Thyroid gland (tissue), 4 donors: ENCODE measurements at regions not wholly inside any gene's neighbourhood (a gene's known extent, or its start where the extent isn't known, plus 50 kb on each side); places are given as distances from the start of the nearest gene placed in this dataset.

ENCODE experiments used
- DNase-seq, 2 donors: peaks; one replicate each; pipeline ENCODE4 v3.0.0-alpha.2; 2019
- H3K27ac ChIP-seq, 3 donors: fragments of 200-600 bp; sonication (generic); 1 replicate in 2 of 3; 2 replicates in 1 of 3; pipeline ENCODE4 v1.5.1; 2016 to 2019; ENCODE audit warnings: mild to moderate bottlenecking in 1 of 3, moderate library complexity in 1 of 3
- H3K27me3 ChIP-seq: fragments of 200-600 bp; sonication (generic); one replicate; pipeline ENCODE4 v1.5.1; 2019
- H3K36me3 ChIP-seq, 2 donors: fragments of 200-600 bp; sonication (generic); one replicate each; pipeline ENCODE4 v1.5.1; 2016 to 2019
- H3K4me1 ChIP-seq, 2 donors: fragments of 200-600 bp; sonication (generic); one replicate each; pipeline ENCODE4 v1.5.1; 2017 to 2019
- H3K4me3 ChIP-seq, 3 donors: fragments of 200-600 bp; sonication (generic); replicated peaks in 1 of 3; 1 replicate in 2 of 3; 2 replicates in 1 of 3; pipeline ENCODE4 v1.5.1; 2016; ENCODE audit warnings: mild to moderate bottlenecking in 1 of 3
- H3K9me3 ChIP-seq: fragments of 200-600 bp; sonication (generic); one replicate; pipeline ENCODE4 v1.5.1; 2017
- POLR2A ChIP-seq, 2 donors: fragments of 450-650 bp; IDR thresholded peaks; one replicate each; pipeline ENCODE4 v1.6.1; 2017; ENCODE audit warnings: antibody characterized with exemption in 2 of 2, mild to moderate bottlenecking in 2 of 2, moderate library complexity in 1 of 2
- WGBS, 2 donors: methylation state at CpG; one replicate each; pipeline ENCODE4 v1.1.5; 2017; 5-methylcytosine and 5-hydroxymethylcytosine counted together
- intact Hi-C: fragments of 100-400 bp; cut with DNase I; formaldehyde crosslinking; loops from one replicate; pipeline ENCODE4 v1.15.1; 2023
- TF ChIP-seq, protein P1 (sequence below), 6 experiments: fragments of 200-600 bp in 3 of 6; fragments of 450-650 bp in 3 of 6; sonication (generic) in 3 of 6; IDR thresholded peaks; one replicate each; pipeline ENCODE4 v1.5.1; 2016 to 2019; ENCODE audit warnings: antibody characterized with exemption in 6 of 6, mild to moderate bottlenecking in 2 of 6, inconsistent platforms in 1 of 6, moderate library complexity in 1 of 6

DNA sequence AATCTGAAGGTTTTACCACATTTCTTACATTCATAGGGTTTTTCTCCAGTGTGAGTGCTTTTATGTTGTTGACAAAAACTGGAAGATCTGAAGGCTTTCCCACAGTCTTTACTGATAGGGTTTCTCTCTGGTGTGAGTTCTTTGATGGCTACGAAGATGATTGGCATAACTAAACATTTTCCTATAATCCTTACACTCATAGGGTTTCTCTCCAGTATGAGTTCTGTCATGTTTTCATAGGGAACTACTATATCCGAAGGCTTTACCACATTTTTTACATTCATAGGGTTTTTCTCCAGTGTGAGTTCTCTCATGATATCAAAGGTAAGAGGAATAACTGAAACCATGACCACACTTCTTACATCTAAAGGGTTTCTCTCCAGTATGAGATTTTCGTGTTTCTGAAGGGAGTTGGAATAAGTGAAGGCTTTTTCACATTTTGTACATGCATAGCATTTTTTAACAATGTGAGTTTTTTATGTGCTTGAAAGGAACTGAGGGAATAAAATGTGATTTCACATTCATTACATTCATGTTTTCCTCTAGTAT is 1987.7 kb downstream of the TP53TG3F start:
- intact Hi-C loops: no loop called here
- Histone ChIP-seq H3K27ac (no peak overlapping the region), H3K4me1 (no peaks in the 10 kb centered on the region), H3K36me3 (no peaks in the 10 kb centered on the region), H3K9me3 (no peaks in the 10 kb centered on the region), H3K4me3 (no peak overlapping the region), H3K27me3 (no peaks in the 10 kb centered on the region)
- TF ChIP-seq, protein P1, sequence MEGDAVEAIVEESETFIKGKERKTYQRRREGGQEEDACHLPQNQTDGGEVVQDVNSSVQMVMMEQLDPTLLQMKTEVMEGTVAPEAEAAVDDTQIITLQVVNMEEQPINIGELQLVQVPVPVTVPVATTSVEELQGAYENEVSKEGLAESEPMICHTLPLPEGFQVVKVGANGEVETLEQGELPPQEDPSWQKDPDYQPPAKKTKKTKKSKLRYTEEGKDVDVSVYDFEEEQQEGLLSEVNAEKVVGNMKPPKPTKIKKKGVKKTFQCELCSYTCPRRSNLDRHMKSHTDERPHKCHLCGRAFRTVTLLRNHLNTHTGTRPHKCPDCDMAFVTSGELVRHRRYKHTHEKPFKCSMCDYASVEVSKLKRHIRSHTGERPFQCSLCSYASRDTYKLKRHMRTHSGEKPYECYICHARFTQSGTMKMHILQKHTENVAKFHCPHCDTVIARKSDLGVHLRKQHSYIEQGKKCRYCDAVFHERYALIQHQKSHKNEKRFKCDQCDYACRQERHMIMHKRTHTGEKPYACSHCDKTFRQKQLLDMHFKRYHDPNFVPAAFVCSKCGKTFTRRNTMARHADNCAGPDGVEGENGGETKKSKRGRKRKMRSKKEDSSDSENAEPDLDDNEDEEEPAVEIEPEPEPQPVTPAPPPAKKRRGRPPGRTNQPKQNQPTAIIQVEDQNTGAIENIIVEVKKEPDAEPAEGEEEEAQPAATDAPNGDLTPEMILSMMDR (IDR thresholded peaks at IDR 0.05): no peak
- no peak for TF ChIP-seq POLR2A (IDR thresholded peaks at IDR 0.05)
- DNase-seq: no peak
- 33 to 34% methylated on average over 3 of the region's 3 CpGs for WGBS, 2 donors

DNA sequence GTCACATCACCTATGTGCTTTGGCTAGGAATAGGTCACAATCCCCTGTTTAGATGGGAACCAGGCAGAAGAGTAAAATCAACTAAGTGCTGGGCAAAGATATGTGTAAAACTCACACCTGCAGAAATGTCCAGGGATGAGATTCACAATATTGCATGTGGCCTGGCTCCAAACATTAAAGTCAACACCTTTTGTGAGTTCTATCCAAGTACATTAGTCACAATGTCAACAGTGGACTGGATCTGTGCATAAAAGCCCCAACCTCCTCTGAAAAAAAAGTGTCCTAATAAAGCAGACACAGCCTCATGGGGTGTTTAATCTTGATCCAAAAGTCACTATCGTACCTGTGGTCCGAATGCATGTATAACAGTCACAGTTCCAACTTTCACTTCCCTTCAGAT is 1990.3 kb downstream of the TP53TG3F start:
- no peak for TF ChIP-seq POLR2A (IDR thresholded peaks at IDR 0.05)
- TF ChIP-seq, protein P1 (IDR thresholded peaks at IDR 0.05): no peak
- Histone ChIP-seq H3K36me3 (no peaks in the 10 kb centered on the region), H3K4me1 (no peaks in the 10 kb centered on the region), H3K27me3 (no peaks in the 10 kb centered on the region), H3K27ac (no peak overlapping the region), H3K4me3 (no peak overlapping the region), H3K9me3 (no peaks in the 10 kb centered on the region)
- intact Hi-C loops: no loop called here
- 63 to 72% methylated on average over 2 of the region's 2 CpGs for WGBS, 2 donors
- no peak for DNase-seq

DNA sequence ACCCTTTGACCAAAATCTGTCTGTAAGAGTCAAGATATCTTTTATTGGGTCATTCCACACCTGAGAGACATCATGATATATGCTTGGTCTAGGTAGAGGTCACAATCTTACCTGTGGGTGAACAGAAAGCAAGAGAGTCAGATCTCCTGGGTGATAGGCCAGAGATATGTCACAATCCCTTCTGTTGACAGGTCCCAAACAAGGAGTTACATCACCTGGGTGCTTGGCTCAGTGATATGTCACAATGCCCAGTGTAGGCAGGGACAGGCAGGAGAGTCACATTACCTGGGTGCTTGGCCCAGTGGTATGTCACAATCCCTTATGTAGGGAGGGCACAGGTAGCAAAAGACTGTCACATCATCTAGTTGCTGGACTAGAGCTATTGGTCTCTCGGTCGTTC is 1991.2 kb downstream of the TP53TG3F start:
- Histone ChIP-seq H3K36me3 (no peaks in the 10 kb centered on the region), H3K27me3 (no peaks in the 10 kb centered on the region), H3K9me3 (no peaks in the 10 kb centered on the region), H3K4me3 (no peak overlapping the region), H3K27ac (no peak overlapping the region), H3K4me1 (no peaks in the 10 kb centered on the region)
- WGBS, 2 donors: 64 to 71% methylated on average over 2 of the region's 2 CpGs
- TF ChIP-seq, protein P1 (IDR thresholded peaks at IDR 0.05): no peak
- no peak for TF ChIP-seq POLR2A (IDR thresholded peaks at IDR 0.05)
- DNase-seq: no peak
- intact Hi-C loops: no loop called here

DNA sequence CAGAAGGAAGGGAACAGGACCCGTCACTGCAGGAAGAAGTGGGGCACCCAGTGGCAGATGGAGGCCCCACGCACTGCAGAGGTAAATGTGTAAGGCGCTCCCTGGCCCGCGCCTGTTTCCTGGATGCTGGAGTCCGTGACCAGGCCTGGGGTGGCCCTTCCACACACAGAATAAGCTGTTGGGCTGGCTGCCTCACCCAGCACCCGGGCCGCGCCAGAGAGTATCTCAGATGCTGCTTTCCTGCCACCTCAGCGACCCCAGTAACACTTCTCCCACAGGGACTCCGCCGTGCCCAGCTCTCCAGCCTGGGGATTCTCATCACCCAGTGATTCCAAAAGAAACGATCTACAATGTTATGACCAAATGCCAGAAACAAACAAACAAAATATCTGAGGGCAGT is 1993.1 kb downstream of the TP53TG3F start:
- Histone ChIP-seq H3K27me3 (no peaks in the 10 kb centered on the region), H3K9me3 (no peaks in the 10 kb centered on the region), H3K36me3 (no peaks in the 10 kb centered on the region), H3K4me3 (no peak overlapping the region), H3K27ac (no peak overlapping the region), H3K4me1 (no peaks in the 10 kb centered on the region)
- TF ChIP-seq POLR2A (IDR thresholded peaks at IDR 0.05): no peak
- TF ChIP-seq, protein P1 (IDR thresholded peaks at IDR 0.05): no peak
- intact Hi-C loops: no loop called here
- no peak for DNase-seq
- WGBS, 2 donors: 78 to 79% methylated on average over 12 to 13 of the region's 13 CpGs

DNA sequence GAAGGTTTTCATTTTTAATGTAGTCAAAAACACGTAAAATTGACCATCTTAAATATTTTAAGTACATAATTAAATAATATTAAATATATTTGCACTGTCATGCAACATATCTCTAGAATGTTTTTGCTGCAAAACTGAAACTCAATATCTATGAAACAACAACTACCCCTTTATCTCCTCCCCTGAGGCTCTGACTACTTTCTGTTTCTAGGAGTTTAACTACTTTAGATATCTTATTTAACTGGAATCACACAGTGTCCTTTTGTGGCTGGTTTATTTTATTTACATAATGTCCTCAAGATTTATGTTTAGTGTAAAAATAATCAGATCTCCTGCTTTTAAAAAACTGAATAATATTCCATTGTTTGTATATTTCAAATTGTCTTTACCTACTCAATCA is 2003.9 kb downstream of the TP53TG3F start:
- 11 to 26% methylated on average over 1 of the region's 1 CpG for WGBS, 2 donors
- Histone ChIP-seq H3K4me3 (no peak overlapping the region), H3K9me3 (no peaks in the 10 kb centered on the region), H3K27me3 (no peaks in the 10 kb centered on the region), H3K36me3 (no peaks in the 10 kb centered on the region), H3K27ac (no peak overlapping the region), H3K4me1 (no peaks in the 10 kb centered on the region)
- TF ChIP-seq, protein P1 (IDR thresholded peaks at IDR 0.05): no peak
- TF ChIP-seq POLR2A (IDR thresholded peaks at IDR 0.05): no peak
- no peak for DNase-seq
- intact Hi-C loops: no loop called here
